B cell (primary cell): ENCODE measurements at regions not wholly inside any gene's neighbourhood (a gene's known extent, or its start where the extent isn't known, plus 50 kb on each side); places are given as distances from the start of the nearest gene placed in this dataset.

Experiments used
- ATAC-seq: fragments of 200-7000 bp; cut with Tn5 transposase; one replicate; pipeline ENCODE4 v1.10.0; 2021; ENCODE audit warnings: low read depth, mild to moderate bottlenecking, moderate number of reproducible peaks, moderate library complexity
- CTCF ChIA-PET: fragments of 350-600 bp; sonication (Branson Sonifier 250); formaldehyde crosslinking; loops from one replicate; lab custom pipeline; 2021; ENCODE audit warnings: antibody characterized with exemption, inconsistent platforms; lab: Charles Lee
- POLR2A ChIA-PET: fragments of 350-600 bp; sonication (Branson Sonifier 250); formaldehyde crosslinking; loops from one replicate; lab custom pipeline; 2021; ENCODE audit warnings: antibody characterized with exemption; lab: Charles Lee
- DNase-seq: peaks from one replicate; pipeline ENCODE4 v3.0.0; 2013
- H2AFZ ChIP-seq: 2 replicates; pipeline ENCODE4 v1.6.1; 2012; ENCODE audit warnings: mild to moderate bottlenecking, low read depth, low read length; ENCODE audit not compliant: insufficient read depth, poor library complexity, severe bottlenecking
- H3K27ac ChIP-seq, 2 donors: 1 replicate in 1 of 2; 2 replicates in 1 of 2; pipeline ENCODE4 v1.5.1; 2012 to 2013; ENCODE audit warnings: low read length in 2 of 2, mild to moderate bottlenecking in 2 of 2, moderate library complexity in 1 of 2
- H3K27me3 ChIP-seq, 4 experiments: fragments of 200-600 bp in 1 of 4; sonication (generic) in 1 of 4; replicated peaks in 1 of 4; 1 replicate in 2 of 4; 2 replicates in 2 of 4; pipeline versions ENCODE4 v1.6.1 to v1.7.0; 2013 to 2016; ENCODE audit warnings: low read length in 3 of 4, mild to moderate bottlenecking in 2 of 4, mixed read lengths in 1 of 4, moderate library complexity in 1 of 4; ENCODE audit not compliant: insufficient read depth in 4 of 4, control insufficient read depth in 3 of 4; ENCODE audit errors: control extremely low read depth in 1 of 4
- H3K36me3 ChIP-seq, 2 experiments: replicated peaks in 1 of 2; 1 replicate in 1 of 2; 2 replicates in 1 of 2; pipeline versions ENCODE4 v1.6.1 to v1.7.1; 2013; ENCODE audit warnings: low read length in 1 of 2; ENCODE audit not compliant: insufficient read depth in 2 of 2, control insufficient read depth in 1 of 2; ENCODE audit errors: control extremely low read depth in 1 of 2, extremely low read depth in 1 of 2
- H3K4me1 ChIP-seq, 2 donors: fragments of 200-600 bp in 1 of 2; sonication (generic) in 1 of 2; 1 replicate in 1 of 2; 2 replicates in 1 of 2; pipeline versions ENCODE4 v1.5.1 to v1.6.1; 2013 to 2017; ENCODE audit warnings: low read length in 2 of 2; ENCODE audit not compliant: control insufficient read depth in 2 of 2, insufficient read depth in 2 of 2
- H3K4me2 ChIP-seq: replicated peaks from 2 replicates; pipeline ENCODE3; 2012; ENCODE audit warnings: mild to moderate bottlenecking, low read depth, low read length; ENCODE audit not compliant: poor library complexity, severe bottlenecking
- H3K4me3 ChIP-seq, 5 experiments: fragments of 200-600 bp in 1 of 5; sonication (generic) in 1 of 5; 1 replicate in 3 of 5; 2 replicates in 2 of 5; pipeline versions ENCODE4 v1.5.1 to v1.7.0; 2011 to 2016; ENCODE audit warnings: low read length in 4 of 5, mild to moderate bottlenecking in 4 of 5, low read depth in 2 of 5, control low read depth in 1 of 5, moderate library complexity in 1 of 5; ENCODE audit not compliant: insufficient read depth in 1 of 5; ENCODE audit errors: control extremely low read depth in 1 of 5, extremely low read depth in 1 of 5
- H3K79me2 ChIP-seq: fragments of 200-600 bp; sonication (generic); one replicate; pipeline ENCODE4 v1.6.0; 2016; ENCODE audit warnings: low read length; ENCODE audit not compliant: control insufficient read depth, insufficient read depth
- H3K9ac ChIP-seq: fragments of 200-600 bp; sonication (generic); 2 replicates; pipeline ENCODE4 v1.6.1; 2017; ENCODE audit warnings: mild to moderate bottlenecking, low read length, moderate library complexity
- H3K9me3 ChIP-seq, 3 donors: one replicate each; pipeline versions ENCODE4 v1.6.1 to v1.7.1; 2013; ENCODE audit warnings: low read length in 2 of 3; ENCODE audit not compliant: control insufficient read depth in 2 of 3, insufficient read depth in 1 of 3; ENCODE audit errors: control extremely low read depth in 1 of 3
- H4K20me1 ChIP-seq: 2 replicates; pipeline ENCODE4 v1.6.0; 2012; ENCODE audit warnings: mild to moderate bottlenecking, low read length; ENCODE audit not compliant: insufficient read depth, control insufficient read depth, poor library complexity, severe bottlenecking
- H3K27ac Mint-ChIP-seq: one replicate; pipeline ENCODE4 v1.8.0; 2021; ENCODE audit warnings: mixed read lengths
- H3K27me3 Mint-ChIP-seq: one replicate; pipeline ENCODE4 v1.8.0; 2021; ENCODE audit warnings: mixed read lengths
- H3K4me1 Mint-ChIP-seq: one replicate; pipeline ENCODE4 v1.8.0; 2021; ENCODE audit warnings: mixed read lengths
- H3K4me3 Mint-ChIP-seq: one replicate; pipeline ENCODE4 v1.8.0; 2021; ENCODE audit warnings: mixed read lengths
- H3K9me3 Mint-ChIP-seq: one replicate; pipeline ENCODE4 v1.8.0; 2022; ENCODE audit warnings: mixed read lengths; ENCODE audit not compliant: insufficient read depth
- EZH2 ChIP-seq: IDR thresholded peaks from 2 replicates; pipeline ENCODE4 v1.6.1; 2012; ENCODE audit warnings: borderline replicate concordance, low read depth, mild to moderate bottlenecking, moderate library complexity, low read length; ENCODE audit not compliant: insufficient read depth, poor library complexity, severe bottlenecking
- WGBS: methylation state at CpG from one replicate; pipeline ENCODE4 v1.1.5; 2013; ENCODE audit warnings: missing lambda C conversion rate; ENCODE audit not compliant: insufficient coverage; 5-methylcytosine and 5-hydroxymethylcytosine counted together
- intact Hi-C: fragments of 100-400 bp; cut with micrococcal nuclease; formaldehyde crosslinking; loops from one replicate; pipeline ENCODE4 v1.10.0; 2022
- TF ChIP-seq, protein P1 (sequence below): fragments of 200-600 bp; IDR thresholded peaks from one replicate; pipeline ENCODE4 v1.8.0; 2022; ENCODE audit warnings: antibody characterized with exemption, mild to moderate bottlenecking

GRCh38 chrX:5648941-5649568, 579.6 kb downstream of the NLGN4X start:
- H3K27ac Mint-ChIP-seq, result no peak overlapping the region
- Histone ChIP-seq H3K79me2 (no peaks in the 10 kb centered on the region), H3K9ac (no peak overlapping the region), H3K4me2 (no peak overlapping the region), H3K4me1 (peaks cover 17% of the 10 kb centered on the region in 2 donors), H4K20me1 (no peaks in the 10 kb centered on the region), H2AFZ (no peak overlapping the region), H3K9me3 (peaks cover 0 to 3% (median 0%) of the 10 kb centered on the region in 3 donors), H3K36me3 (no peaks in the 10 kb centered on the region), H3K27me3 (no peaks in the 10 kb centered on the region), H3K4me3 (no peak overlapping the region), H3K27ac (no peak overlapping the region)
- TF ChIP-seq EZH2, result no peak
- TF ChIP-seq, protein P1, sequence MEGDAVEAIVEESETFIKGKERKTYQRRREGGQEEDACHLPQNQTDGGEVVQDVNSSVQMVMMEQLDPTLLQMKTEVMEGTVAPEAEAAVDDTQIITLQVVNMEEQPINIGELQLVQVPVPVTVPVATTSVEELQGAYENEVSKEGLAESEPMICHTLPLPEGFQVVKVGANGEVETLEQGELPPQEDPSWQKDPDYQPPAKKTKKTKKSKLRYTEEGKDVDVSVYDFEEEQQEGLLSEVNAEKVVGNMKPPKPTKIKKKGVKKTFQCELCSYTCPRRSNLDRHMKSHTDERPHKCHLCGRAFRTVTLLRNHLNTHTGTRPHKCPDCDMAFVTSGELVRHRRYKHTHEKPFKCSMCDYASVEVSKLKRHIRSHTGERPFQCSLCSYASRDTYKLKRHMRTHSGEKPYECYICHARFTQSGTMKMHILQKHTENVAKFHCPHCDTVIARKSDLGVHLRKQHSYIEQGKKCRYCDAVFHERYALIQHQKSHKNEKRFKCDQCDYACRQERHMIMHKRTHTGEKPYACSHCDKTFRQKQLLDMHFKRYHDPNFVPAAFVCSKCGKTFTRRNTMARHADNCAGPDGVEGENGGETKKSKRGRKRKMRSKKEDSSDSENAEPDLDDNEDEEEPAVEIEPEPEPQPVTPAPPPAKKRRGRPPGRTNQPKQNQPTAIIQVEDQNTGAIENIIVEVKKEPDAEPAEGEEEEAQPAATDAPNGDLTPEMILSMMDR, result no peak
- ChIA-PET CTCF (no interaction called here), POLR2A (no interaction called here)
- no peak overlapping the region for H3K4me3 Mint-ChIP-seq
- DNase-seq, result no peak
- peaks cover 38% of the 10 kb centered on the region for H3K4me1 Mint-ChIP-seq
- H3K27me3 Mint-ChIP-seq, result no peaks in the 10 kb centered on the region
- ATAC-seq, result no peak
- intact Hi-C loops, result no loop called here
- WGBS, result 93% methylated on average over 5 of the region's 12 CpGs
- peaks cover 4% of the 10 kb centered on the region for H3K9me3 Mint-ChIP-seq

- CTCF ChIA-PET, result no interaction called here
- Mint-ChIP-seq H3K4me1 (peaks cover 38% of the 10 kb centered on the region), H3K27ac (peak overlapping the region; percentile 63), H3K9me3 (peaks cover 4% of the 10 kb centered on the region), H3K4me3 (peak overlapping the region; percentile 70), H3K27me3 (no peaks in the 10 kb centered on the region)
- Histone ChIP-seq H3K4me2 (peak overlapping the region; percentile 5), H3K27me3 (no peaks in the 10 kb centered on the region), H3K9ac (peak overlapping the region; percentile 24), H3K27ac (no peak overlapping the region), H4K20me1 (no peaks in the 10 kb centered on the region), H2AFZ (no peak overlapping the region), H3K4me1 (peaks cover 17% of the 10 kb centered on the region in 2 donors), H3K36me3 (no peaks in the 10 kb centered on the region), H3K4me3 (peak overlapping the region in 1 of 5 experiments; percentile 19), H3K9me3 (peaks cover 0 to 3% (median 0%) of the 10 kb centered on the region in 3 donors), H3K79me2 (no peaks in the 10 kb centered on the region)
- intact Hi-C loops, result loop anchor here (1.0 kb wide), 1 partner anchor 9 kb away; no protein-coding TSS in a partner anchor
- POLR2A ChIA-PET, result no interaction called here
- TF ChIP-seq, protein P1, result no peak
- no peak for TF ChIP-seq EZH2
- peak; percentile 61 for ATAC-seq
- DNase-seq, result peak; percentile 47
- 13% methylated on average over 3 of the region's 5 CpGs for WGBS
These were observed 581.8 kb downstream of the NLGN4X start for GRCh38 chrX:5646818-5647217.
